ENCODE measurements at regions not wholly inside any gene's neighbourhood (a gene's known extent, or its start where the extent isn't known, plus 50 kb on each side); places are given as distances from the start of the nearest gene placed in this dataset.
"Not testable (repeated sequence)": the region's sequence is repeated elsewhere in the genome, so short reads cannot be mapped to it uniquely, and the experiment has no call there.

DNA sequence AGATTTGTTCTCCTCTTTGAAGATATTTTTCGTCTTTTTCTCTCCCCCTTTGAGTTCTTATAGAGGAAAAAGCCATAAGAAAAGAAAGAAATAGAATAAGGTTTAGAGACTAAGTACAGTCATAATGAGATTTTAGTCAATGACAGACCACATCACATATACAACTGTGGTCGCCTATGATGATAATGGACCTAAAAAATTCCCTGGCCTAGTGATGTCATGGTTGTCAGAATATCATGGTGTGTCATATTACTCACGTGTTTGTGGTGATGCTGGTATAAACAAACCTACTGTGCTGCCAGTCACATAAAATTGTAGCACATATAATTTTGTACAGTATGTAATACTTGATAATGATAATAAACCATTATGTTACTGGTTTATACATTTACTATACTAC lies 1096.1 kb downstream of the OLFM4 start:
- H3K9me3 Mint-ChIP-seq: peaks cover 22% of the 10 kb centered on the region
- no peak for DNase-seq
- H3K27ac Mint-ChIP-seq: no peak overlapping the region
- no peaks in the 10 kb centered on the region for H3K36me3 Mint-ChIP-seq
- CTCF ChIA-PET: no interaction called here
- H3K27me3 Mint-ChIP-seq: no peaks in the 10 kb centered on the region
- H3K4me3 Mint-ChIP-seq: no peak overlapping the region
- H3K4me1 Mint-ChIP-seq: no peaks in the 10 kb centered on the region

DNA sequence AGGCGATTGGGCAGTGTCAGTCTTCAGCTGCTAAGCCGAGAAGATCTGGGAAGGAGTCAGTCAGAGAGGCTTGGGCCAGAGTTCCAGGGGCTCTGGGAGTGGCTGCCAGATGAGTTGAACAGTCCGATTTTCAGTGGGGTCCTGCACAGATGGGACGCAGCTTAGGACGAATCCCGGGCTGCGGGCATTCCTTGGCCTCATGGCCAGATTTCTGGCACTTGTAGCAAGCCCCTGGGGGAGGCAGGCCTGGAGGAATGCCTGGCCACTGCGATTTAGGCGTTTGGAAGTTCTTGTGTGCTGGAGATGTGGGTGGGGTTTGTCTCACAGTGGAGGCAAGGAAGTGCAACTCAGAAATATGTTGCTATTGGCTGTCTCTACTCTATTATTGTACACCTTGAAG lies 1102.3 kb downstream of the OLFM4 start:
- CTCF ChIA-PET, H3K36me3 Mint-ChIP-seq, H3K4me1 Mint-ChIP-seq, H3K4me3 Mint-ChIP-seq, H3K27ac Mint-ChIP-seq, DNase-seq, H3K27me3 Mint-ChIP-seq: not testable (repeated sequence)
- H3K9me3 Mint-ChIP-seq: peaks cover 37% of the 10 kb centered on the region

DNA sequence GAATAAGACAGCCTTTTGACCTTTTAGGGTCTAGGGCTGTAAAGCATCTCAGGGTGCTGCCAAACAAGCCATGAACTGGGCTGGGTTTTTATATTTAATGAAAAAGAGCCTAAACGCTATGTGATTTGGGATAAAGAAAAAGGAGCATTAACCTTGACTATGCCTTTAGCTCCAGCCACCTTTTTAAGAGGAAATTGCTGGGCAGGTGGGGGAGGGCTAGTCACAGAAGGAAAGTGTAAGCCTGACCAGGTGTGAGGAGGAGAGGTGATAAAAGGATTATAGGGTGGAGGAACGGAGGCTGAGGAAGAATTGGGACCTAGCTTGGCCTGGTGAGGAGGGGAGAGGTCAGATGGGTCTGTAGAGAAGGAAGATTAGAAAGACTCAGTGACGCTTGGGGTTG lies 1102.8 kb downstream of the OLFM4 start:
- H3K27ac Mint-ChIP-seq, DNase-seq, CTCF ChIA-PET, H3K4me1 Mint-ChIP-seq, H3K4me3 Mint-ChIP-seq, H3K36me3 Mint-ChIP-seq, H3K27me3 Mint-ChIP-seq: not testable (repeated sequence)
- peaks cover 37% of the 10 kb centered on the region for H3K9me3 Mint-ChIP-seq

DNA sequence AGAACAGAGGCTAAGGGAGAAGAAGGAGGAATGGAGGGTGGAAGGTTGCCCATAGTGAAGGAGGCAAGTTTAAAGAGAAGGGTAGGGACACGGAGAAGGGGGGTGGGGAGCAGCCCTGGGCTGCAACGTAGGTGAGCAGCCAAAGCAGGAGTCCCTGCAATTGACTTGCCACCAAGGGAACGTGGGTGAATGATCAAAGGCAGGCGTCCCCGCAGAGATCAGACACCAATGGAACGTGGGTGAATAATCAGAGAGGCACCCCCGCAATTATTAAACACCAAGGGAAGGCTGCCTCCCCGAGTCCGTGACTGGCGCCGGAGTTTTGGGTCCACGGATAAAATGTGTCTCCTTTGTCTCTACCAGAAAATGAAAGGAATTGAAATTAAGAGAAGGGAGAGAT lies 1103.5 kb downstream of the OLFM4 start:
- H3K36me3 Mint-ChIP-seq, H3K4me3 Mint-ChIP-seq, H3K4me1 Mint-ChIP-seq, H3K27me3 Mint-ChIP-seq, DNase-seq, CTCF ChIA-PET, H3K27ac Mint-ChIP-seq: not testable (repeated sequence)
- H3K9me3 Mint-ChIP-seq: peaks cover 38% of the 10 kb centered on the region

DNA sequence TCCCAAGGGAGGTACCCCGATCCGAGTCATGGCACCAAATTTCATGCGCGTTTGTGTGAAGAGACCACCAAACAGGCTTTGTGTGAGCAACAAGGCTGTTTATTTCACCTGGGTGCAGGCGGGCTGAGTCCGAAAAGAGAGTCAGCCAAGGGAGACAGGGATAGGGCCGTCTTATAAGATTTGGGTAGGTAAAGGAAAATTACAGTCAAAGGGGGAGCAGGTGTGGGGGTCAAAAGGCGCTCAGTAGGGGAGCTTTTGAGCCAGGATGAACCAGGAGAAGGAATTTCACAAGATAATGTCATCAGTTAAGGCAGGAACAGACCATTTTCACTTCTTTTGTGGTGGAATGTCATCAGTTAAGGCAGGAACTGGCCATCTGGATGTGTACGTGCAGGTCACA lies 1104.1 kb downstream of the OLFM4 start:
- H3K27ac Mint-ChIP-seq, DNase-seq, CTCF ChIA-PET, H3K4me3 Mint-ChIP-seq, H3K27me3 Mint-ChIP-seq, H3K4me1 Mint-ChIP-seq, H3K36me3 Mint-ChIP-seq: not testable (repeated sequence)
- peaks cover 38% of the 10 kb centered on the region for H3K9me3 Mint-ChIP-seq

DNA sequence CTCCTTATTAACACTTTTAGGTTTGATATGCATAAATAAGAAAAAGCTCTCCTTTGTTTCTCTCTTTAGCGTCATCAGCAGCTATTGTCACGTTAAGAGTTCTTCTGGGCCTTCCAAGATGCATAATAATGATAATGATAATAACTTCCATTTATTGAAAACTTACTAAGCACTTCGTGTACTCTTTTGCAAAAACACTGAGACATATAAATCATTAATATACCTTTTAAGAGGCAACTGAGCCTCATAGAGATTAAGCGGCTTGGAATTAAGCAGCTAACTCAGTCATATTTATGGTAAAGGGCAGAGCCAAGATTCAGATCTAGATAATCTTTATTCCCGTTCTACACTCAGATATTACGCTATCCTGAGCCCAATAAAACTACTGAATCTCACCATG lies 1105.1 kb downstream of the OLFM4 start:
- CTCF ChIA-PET: no interaction called here
- H3K9me3 Mint-ChIP-seq: peaks cover 32% of the 10 kb centered on the region
- H3K4me3 Mint-ChIP-seq: no peak overlapping the region
- no peaks in the 10 kb centered on the region for H3K4me1 Mint-ChIP-seq
- H3K27me3 Mint-ChIP-seq: no peaks in the 10 kb centered on the region
- no peak overlapping the region for H3K27ac Mint-ChIP-seq
- no peaks in the 10 kb centered on the region for H3K36me3 Mint-ChIP-seq
- DNase-seq: no peak

DNA sequence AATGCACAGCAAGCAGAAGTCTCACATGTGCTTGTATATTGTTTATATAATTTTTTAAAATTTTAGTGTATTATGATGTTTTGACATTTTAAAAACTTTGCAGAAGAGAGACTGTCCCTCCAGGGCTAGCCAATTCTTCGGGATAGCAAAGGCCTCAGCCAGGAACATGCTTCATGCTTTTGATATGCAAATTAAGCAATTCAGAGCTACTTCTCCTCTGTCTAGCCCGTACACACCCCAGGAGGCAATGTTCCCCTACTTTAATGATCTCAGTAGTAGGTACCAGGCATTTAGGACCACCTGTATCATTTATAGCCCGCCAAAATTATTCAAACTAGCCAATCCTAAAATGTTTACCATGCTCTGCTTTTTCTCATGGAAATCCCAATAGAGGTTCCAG lies 1116.2 kb downstream of the OLFM4 start:
- no peaks in the 10 kb centered on the region for H3K4me1 Mint-ChIP-seq
- H3K4me3 Mint-ChIP-seq: no peak overlapping the region
- DNase-seq: no peak
- no peaks in the 10 kb centered on the region for H3K36me3 Mint-ChIP-seq
- H3K27me3 Mint-ChIP-seq: no peaks in the 10 kb centered on the region
- peaks cover 5% of the 10 kb centered on the region for H3K9me3 Mint-ChIP-seq
- CTCF ChIA-PET: no interaction called here
- no peak overlapping the region for H3K27ac Mint-ChIP-seq

DNA sequence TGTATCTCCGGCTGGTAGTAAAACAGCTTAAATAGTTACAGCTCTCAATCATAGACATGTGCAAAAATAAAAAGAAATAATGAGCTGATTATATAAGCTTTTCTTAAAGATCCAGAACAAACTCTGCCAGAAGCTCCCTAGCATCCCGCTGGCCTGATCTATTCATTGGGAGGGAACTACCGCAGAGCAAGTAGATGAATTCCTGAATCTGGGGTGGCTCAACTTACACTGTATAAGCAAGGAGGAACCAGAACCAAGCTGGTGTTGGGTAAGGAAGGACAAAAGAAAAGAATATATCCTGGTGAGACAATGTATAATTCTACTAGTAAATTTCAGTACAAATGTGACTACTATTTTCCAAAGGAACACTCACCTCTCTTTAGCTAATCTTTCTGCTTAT lies 1122.2 kb downstream of the OLFM4 start:
- Mint-ChIP-seq H3K27me3 (no peaks in the 10 kb centered on the region), H3K4me1 (no peaks in the 10 kb centered on the region), H3K36me3 (no peaks in the 10 kb centered on the region), H3K9me3 (no peaks in the 10 kb centered on the region), H3K4me3 (no peak overlapping the region), H3K27ac (no peak overlapping the region)
- no peak for DNase-seq
- CTCF ChIA-PET: no interaction called here

DNA sequence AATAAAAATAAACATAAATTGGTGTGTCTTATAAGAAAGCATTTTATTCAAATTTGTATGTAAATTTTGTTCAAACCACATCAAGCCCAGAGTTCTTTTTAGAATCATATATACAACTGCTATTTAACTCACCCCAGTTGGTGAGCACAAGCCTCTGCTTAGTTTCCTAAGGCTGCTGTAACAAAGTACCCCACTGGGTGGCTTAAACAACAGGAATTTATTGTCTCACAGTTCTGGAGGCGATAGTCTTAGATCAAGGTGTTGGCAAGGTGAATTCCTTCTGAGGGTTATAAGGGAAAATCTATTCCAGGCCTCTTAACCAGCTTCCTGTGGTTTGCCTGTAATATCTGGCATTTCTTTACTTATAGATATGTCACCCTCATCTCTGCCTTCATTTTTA lies 1133.5 kb downstream of the OLFM4 start:
- no peak overlapping the region for H3K4me3 Mint-ChIP-seq
- H3K27me3 Mint-ChIP-seq: no peaks in the 10 kb centered on the region
- H3K36me3 Mint-ChIP-seq: no peaks in the 10 kb centered on the region
- CTCF ChIA-PET: no interaction called here
- no peak overlapping the region for H3K27ac Mint-ChIP-seq
- peaks cover 19% of the 10 kb centered on the region for H3K9me3 Mint-ChIP-seq
- no peaks in the 10 kb centered on the region for H3K4me1 Mint-ChIP-seq
- no peak for DNase-seq

DNA sequence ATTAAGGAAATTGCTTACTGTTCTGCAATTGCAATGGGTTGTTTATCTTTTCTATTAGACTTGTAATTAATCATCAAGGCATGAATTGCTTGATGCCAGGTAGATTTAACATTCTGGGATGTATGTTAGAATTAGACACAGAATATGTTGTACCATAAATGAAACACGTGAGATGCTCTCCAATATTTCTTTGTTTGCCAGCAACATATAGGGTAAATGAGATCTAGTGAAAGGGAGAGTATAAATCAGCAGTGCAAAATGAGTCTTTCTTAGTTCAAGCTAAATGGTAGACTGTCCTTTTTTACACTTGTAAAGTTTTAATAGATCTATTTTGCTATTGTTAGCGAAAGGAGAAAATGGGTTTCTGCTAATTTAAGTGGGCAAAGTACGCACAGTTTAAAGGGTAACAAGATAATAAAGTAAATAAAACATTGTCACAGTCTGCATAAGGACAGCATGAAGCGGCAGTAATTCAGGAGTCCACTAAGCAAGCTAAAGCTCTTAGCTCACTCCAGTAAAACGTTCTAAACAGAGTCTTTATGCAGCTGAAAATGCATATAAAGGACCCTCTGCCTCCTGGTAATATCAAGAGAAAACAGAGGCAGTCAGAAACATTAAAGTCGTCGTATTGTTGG lies 1137.1 kb downstream of the OLFM4 start:
- H3K9me3 Mint-ChIP-seq: peaks cover 17% of the 10 kb centered on the region
- CTCF ChIA-PET: no interaction called here
- H3K27ac Mint-ChIP-seq: no peak overlapping the region

DNA sequence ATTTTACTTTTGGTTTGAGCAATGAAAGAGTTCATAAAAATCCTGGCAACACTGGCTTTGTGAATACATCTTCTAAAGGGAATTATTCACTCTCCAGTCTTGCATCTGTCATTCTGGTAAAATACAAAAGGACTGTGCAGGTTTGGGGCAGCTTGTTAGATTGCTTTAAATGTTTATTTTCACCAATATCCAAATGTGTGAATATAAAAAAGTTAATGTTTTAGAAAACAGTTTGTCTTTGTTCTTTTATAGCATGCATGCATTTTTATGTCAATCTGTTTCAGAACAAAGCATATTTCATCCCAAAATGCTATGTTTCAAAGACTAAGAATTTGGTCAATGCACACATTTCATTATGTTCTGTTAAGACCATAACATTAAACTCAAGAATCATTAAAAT lies 1145.4 kb downstream of the OLFM4 start:
- no peak for DNase-seq
- Mint-ChIP-seq H3K27me3 (no peaks in the 10 kb centered on the region), H3K4me1 (no peaks in the 10 kb centered on the region), H3K9me3 (peaks cover 2% of the 10 kb centered on the region), H3K36me3 (no peaks in the 10 kb centered on the region), H3K4me3 (no peak overlapping the region), H3K27ac (no peak overlapping the region)
- CTCF ChIA-PET: no interaction called here

More for the DNA sequence above, 1137.1 kb downstream of the OLFM4 start:
- no peak for DNase-seq
- no peaks in the 10 kb centered on the region for H3K36me3 Mint-ChIP-seq
- no peak overlapping the region for H3K4me3 Mint-ChIP-seq
- H3K27me3 Mint-ChIP-seq: no peaks in the 10 kb centered on the region
- H3K4me1 Mint-ChIP-seq: no peaks in the 10 kb centered on the region

DNA sequence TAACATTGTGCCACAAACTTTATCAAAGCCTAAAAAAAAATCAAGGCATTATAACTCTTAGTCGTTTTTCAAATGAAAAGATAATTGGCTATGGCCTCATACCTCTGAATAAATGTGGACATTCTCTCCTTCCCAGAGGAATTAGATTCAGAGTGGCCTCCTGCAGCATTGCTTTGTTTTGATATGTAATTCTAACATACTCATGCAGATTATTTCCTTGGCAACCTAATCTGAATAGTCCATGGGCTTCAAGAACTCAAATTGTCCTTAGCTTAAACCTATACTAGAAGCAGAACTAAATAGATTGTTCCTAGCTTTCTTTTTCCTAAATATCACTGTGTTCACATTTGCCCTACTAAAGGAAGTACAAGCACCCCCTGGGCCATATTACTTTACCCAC lies 1146.9 kb downstream of the OLFM4 start:
- H3K4me3 Mint-ChIP-seq: no peak overlapping the region
- no peaks in the 10 kb centered on the region for H3K27me3 Mint-ChIP-seq
- no peak overlapping the region for H3K27ac Mint-ChIP-seq
- no peaks in the 10 kb centered on the region for H3K4me1 Mint-ChIP-seq
- H3K9me3 Mint-ChIP-seq: peaks cover 4% of the 10 kb centered on the region
- no peak for DNase-seq
- H3K36me3 Mint-ChIP-seq: no peaks in the 10 kb centered on the region
- CTCF ChIA-PET: no interaction called here

DNA sequence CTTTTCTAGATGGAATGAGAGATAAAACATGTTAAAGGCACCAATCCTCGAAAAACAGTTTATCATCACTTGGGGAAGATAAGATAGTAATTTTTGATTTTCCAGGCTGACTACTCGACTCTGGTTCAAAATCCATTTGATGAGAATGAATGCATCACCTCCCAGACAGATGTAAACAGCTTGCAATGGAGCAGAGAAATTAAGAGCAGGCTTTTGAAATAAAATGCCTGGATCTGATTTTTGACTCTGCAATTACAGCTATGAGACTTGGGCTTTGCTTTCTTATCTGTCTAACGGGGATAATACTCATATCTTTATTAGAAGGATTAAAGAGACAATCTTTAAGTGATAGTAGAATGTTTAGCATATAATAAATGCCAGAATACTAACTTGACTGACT lies 1148.9 kb downstream of the OLFM4 start:
- H3K4me3 Mint-ChIP-seq: no peak overlapping the region
- H3K9me3 Mint-ChIP-seq: peaks cover 1% of the 10 kb centered on the region
- no peak for DNase-seq
- H3K4me1 Mint-ChIP-seq: no peaks in the 10 kb centered on the region
- H3K27me3 Mint-ChIP-seq: no peaks in the 10 kb centered on the region
- H3K36me3 Mint-ChIP-seq: no peaks in the 10 kb centered on the region
- CTCF ChIA-PET: no interaction called here
- H3K27ac Mint-ChIP-seq: no peak overlapping the region

DNA sequence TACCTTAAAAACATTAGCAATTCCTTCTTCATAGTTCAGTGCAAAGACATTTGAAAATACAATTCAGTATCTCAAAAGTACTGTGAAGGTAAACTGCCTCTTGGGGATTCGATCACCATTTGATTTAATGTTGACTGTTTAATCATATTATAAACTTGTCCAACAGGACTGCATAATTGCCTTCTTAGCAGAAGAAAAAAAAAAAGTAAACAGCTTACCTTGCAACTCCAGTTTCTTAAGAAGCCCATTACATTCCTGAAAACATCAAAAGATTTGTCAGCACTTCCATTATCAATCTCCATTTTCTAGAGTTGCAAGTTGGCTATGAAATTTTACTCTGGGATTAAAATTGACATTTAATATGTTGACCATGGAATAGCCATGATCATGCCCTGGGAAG lies 1154.6 kb downstream of the OLFM4 start:
- no peaks in the 10 kb centered on the region for H3K27me3 Mint-ChIP-seq
- H3K27ac Mint-ChIP-seq: no peak overlapping the region
- no peak overlapping the region for H3K4me3 Mint-ChIP-seq
- H3K4me1 Mint-ChIP-seq: no peaks in the 10 kb centered on the region
- CTCF ChIA-PET: no interaction called here
- no peaks in the 10 kb centered on the region for H3K36me3 Mint-ChIP-seq
- H3K9me3 Mint-ChIP-seq: peaks cover 6% of the 10 kb centered on the region
- DNase-seq: no peak

DNA sequence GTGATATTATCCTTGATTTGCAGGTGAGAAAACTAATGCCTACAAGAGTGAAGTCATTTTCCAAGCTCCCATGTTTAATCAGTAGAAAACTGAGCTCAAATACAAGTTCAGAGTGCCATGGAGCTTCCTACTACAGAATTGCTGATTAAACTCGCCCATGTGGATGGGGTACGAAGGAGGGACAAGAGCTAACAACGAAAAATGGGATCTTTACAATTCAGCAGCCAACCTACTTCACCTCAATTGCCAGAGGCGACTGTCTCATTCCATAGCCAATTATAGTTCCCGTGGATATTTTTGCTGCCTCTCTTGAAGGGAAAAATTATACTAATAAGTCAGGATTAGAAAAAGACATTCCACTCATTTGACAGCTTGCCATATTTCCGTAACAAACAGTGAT lies 1155.1 kb downstream of the OLFM4 start:
- DNase-seq: no peak
- no peaks in the 10 kb centered on the region for H3K4me1 Mint-ChIP-seq
- peaks cover 7% of the 10 kb centered on the region for H3K9me3 Mint-ChIP-seq
- no peak overlapping the region for H3K27ac Mint-ChIP-seq
- H3K36me3 Mint-ChIP-seq: no peaks in the 10 kb centered on the region
- no peak overlapping the region for H3K4me3 Mint-ChIP-seq
- CTCF ChIA-PET: no interaction called here
- no peaks in the 10 kb centered on the region for H3K27me3 Mint-ChIP-seq

DNA sequence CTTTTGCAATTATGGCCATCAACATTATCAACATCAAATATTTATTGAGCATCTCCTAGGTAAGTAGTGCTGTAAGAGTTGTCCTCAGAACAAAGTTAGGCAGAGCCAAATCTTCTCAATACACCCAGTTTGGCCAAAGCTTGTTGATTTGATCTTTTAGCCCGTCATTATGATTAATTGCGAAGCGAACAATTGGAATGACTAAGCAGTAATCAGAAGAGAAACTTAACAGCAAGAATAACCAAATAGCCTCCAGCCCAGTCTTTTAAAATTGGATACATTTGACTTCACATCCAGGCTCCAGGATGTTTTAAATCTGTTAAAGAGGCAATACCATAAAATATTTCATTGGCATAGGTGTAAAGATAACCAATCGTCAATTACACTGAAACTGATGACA lies 1156.0 kb downstream of the OLFM4 start:
- no peaks in the 10 kb centered on the region for H3K36me3 Mint-ChIP-seq
- H3K4me3 Mint-ChIP-seq: no peak overlapping the region
- peaks cover 11% of the 10 kb centered on the region for H3K9me3 Mint-ChIP-seq
- CTCF ChIA-PET: no interaction called here
- H3K27ac Mint-ChIP-seq: no peak overlapping the region
- DNase-seq: no peak
- H3K4me1 Mint-ChIP-seq: no peaks in the 10 kb centered on the region
- H3K27me3 Mint-ChIP-seq: no peaks in the 10 kb centered on the region

Data from activated naive CD4-positive, alpha-beta T cell treated with anti-CD3 and anti-CD28 coated beads, Interleukin-2, amount 10 ng/mL, durations not matched to agents 7 days and 5 days (primary cell).